ENCODE measurements at regions not wholly inside any gene's neighbourhood (a gene's known extent, or its start where the extent isn't known, plus 50 kb on each side); places are given as distances from the start of the nearest gene placed in this dataset.

GRCh38 chr20:57948180-57948955 is 238.6 kb upstream of the PMEPA1 start:
- DNase-seq = no peak

- DNase-seq = no peak
Observed at GRCh38 chr20:57947421-57948179, 237.8 kb upstream of the PMEPA1 start.

- DNase-seq = no peak
Observed at GRCh38 chr20:57946559-57947315, 236.9 kb upstream of the PMEPA1 start.

GRCh38 chr20:57944988-57945387 is 235.2 kb upstream of the PMEPA1 start:
- no peak for DNase-seq

GRCh38 chr20:57943950-57944349 is 234.1 kb upstream of the PMEPA1 start:
- DNase-seq = no peak

- DNase-seq = no peak
Observed at GRCh38 chr20:57943291-57943690, 233.5 kb upstream of the PMEPA1 start.

- no peak for DNase-seq
Observed at GRCh38 chr20:57941604-57942381, 232.0 kb upstream of the PMEPA1 start.

GRCh38 chr20:57940868-57941522 is 231.2 kb upstream of the PMEPA1 start:
- DNase-seq = no peak

GRCh38 chr20:57940376-57940775 is 230.6 kb upstream of the PMEPA1 start:
- DNase-seq = no peak

- no peak for DNase-seq
Observed at GRCh38 chr20:57939499-57939898, 229.7 kb upstream of the PMEPA1 start.

- DNase-seq = no peak
Observed at GRCh38 chr20:57938158-57939108, 228.6 kb upstream of the PMEPA1 start.

- no peak for DNase-seq
Observed at GRCh38 chr20:57936636-57937385, 227.0 kb upstream of the PMEPA1 start.

- no peak for DNase-seq
Observed at GRCh38 chr20:57934913-57935312, 225.1 kb upstream of the PMEPA1 start.

GRCh38 chr20:57934007-57934805 is 224.4 kb upstream of the PMEPA1 start:
- no peak for DNase-seq

- DNase-seq = no peak
Observed at GRCh38 chr20:57932227-57932864, 222.5 kb upstream of the PMEPA1 start.

GRCh38 chr20:57930351-57930750 is 220.5 kb upstream of the PMEPA1 start:
- no peak for DNase-seq
